ENCODE measurements at regions not wholly inside any gene's neighbourhood (a gene's known extent, or its start where the extent isn't known, plus 50 kb on each side); places are given as distances from the start of the nearest gene placed in this dataset.

DNA sequence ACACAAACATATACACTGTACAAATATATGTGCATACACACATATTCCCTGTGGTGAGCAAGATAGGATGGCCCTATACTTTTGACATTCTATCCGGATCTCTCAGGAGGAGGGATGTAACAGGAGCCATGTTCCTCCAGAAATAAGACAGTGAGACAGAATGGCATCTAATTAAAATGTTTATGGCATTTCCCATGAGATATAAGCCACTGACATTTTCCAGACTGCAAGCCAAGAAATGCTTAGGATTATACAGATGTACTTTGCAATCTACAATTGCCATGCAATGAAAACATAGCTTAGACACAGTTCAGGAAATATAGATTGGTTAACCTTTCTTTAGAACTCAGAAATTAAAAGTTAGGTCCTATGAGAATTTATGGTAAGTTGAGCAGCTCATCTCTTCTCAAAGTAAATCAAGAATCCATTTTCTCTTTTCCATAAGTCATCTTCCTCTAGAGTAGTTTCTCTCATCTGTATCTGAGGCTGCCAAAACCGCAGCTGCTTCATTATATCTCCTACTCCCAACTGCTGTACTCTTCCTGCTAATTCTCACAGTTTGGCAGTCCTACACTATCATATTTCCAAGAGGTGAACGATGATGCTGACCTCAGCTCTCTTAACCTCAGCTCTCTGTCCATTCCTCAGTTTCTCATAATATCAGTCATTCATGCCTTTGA, 1719.1 kb downstream of the MAT2B start:
- TF ChIP-seq GLIS3 (CRISPR knock-in tag; IDR thresholded peaks at IDR 0.05), result no peak
- peak; percentile 67 for TF ChIP-seq TCF4 (CRISPR knock-in tag; IDR thresholded peaks at IDR 0.05; ENCODE audit: borderline replicate concordance)
- TF ChIP-seq, protein P1, sequence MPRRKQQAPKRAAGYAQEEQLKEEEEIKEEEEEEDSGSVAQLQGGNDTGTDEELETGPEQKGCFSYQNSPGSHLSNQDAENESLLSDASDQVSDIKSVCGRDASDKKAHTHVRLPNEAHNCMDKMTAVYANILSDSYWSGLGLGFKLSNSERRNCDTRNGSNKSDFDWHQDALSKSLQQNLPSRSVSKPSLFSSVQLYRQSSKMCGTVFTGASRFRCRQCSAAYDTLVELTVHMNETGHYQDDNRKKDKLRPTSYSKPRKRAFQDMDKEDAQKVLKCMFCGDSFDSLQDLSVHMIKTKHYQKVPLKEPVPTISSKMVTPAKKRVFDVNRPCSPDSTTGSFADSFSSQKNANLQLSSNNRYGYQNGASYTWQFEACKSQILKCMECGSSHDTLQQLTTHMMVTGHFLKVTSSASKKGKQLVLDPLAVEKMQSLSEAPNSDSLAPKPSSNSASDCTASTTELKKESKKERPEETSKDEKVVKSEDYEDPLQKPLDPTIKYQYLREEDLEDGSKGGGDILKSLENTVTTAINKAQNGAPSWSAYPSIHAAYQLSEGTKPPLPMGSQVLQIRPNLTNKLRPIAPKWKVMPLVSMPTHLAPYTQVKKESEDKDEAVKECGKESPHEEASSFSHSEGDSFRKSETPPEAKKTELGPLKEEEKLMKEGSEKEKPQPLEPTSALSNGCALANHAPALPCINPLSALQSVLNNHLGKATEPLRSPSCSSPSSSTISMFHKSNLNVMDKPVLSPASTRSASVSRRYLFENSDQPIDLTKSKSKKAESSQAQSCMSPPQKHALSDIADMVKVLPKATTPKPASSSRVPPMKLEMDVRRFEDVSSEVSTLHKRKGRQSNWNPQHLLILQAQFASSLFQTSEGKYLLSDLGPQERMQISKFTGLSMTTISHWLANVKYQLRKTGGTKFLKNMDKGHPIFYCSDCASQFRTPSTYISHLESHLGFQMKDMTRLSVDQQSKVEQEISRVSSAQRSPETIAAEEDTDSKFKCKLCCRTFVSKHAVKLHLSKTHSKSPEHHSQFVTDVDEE (CRISPR knock-in tag; IDR thresholded peaks at IDR 0.05), result peak; percentile 59; the same call in 1 of the 2 replicates
- TF ChIP-seq, protein P2, sequence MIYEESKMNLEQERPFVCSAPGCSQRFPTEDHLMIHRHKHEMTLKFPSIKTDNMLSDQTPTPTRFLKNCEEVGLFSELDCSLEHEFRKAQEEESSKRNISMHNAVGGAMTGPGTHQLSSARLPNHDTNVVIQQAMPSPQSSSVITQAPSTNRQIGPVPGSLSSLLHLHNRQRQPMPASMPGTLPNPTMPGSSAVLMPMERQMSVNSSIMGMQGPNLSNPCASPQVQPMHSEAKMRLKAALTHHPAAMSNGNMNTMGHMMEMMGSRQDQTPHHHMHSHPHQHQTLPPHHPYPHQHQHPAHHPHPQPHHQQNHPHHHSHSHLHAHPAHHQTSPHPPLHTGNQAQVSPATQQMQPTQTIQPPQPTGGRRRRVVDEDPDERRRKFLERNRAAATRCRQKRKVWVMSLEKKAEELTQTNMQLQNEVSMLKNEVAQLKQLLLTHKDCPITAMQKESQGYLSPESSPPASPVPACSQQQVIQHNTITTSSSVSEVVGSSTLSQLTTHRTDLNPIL (CRISPR knock-in tag; IDR thresholded peaks at IDR 0.05; ENCODE audit: low read depth), result peak; percentile 39; the same call in 1 of the 2 replicates
- TF ChIP-seq PPARA (CRISPR knock-in tag; IDR thresholded peaks at IDR 0.05; ENCODE audit: borderline replicate concordance), result no peak
- peak; percentile 30; the same call in 1 of the 2 replicates for TF ChIP-seq SNAI2 (CRISPR knock-in tag; IDR thresholded peaks at IDR 0.05)
- TF ChIP-seq ISL1 (CRISPR knock-in tag; IDR thresholded peaks at IDR 0.05), result peak; percentile 74
- no peak for ATAC-seq

DNA sequence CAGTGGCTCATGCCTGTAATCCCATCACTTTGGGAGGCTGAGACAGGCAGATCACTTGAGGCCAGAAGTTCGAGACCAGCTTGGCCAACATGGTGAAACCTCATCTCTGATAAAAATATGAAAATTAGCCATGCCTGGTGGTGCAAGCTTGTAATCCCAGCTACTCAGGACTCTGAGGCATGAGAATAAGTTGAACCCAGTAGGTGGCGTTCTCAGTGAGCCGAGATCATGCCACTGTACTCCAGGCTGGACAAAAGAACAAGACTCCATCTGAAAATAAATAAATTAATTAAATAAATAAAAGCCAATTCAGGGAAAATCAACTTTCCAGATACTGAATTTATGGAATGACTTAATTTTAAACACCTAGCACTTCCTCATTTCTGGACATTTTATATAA, 1722.1 kb downstream of the MAT2B start:
- no peak for TF ChIP-seq ZNF565 (CRISPR knock-in tag; conservative IDR thresholded peaks at IDR 0.05; ENCODE audit: low read depth)
- TF ChIP-seq ISL1 (CRISPR knock-in tag; IDR thresholded peaks at IDR 0.05), result no peak
- no peak for TF ChIP-seq PPARA (CRISPR knock-in tag; IDR thresholded peaks at IDR 0.05; ENCODE audit: borderline replicate concordance)
- TF ChIP-seq, protein P3, sequence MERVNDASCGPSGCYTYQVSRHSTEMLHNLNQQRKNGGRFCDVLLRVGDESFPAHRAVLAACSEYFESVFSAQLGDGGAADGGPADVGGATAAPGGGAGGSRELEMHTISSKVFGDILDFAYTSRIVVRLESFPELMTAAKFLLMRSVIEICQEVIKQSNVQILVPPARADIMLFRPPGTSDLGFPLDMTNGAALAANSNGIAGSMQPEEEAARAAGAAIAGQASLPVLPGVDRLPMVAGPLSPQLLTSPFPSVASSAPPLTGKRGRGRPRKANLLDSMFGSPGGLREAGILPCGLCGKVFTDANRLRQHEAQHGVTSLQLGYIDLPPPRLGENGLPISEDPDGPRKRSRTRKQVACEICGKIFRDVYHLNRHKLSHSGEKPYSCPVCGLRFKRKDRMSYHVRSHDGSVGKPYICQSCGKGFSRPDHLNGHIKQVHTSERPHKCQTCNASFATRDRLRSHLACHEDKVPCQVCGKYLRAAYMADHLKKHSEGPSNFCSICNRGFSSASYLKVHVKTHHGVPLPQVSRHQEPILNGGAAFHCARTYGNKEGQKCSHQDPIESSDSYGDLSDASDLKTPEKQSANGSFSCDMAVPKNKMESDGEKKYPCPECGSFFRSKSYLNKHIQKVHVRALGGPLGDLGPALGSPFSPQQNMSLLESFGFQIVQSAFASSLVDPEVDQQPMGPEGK (CRISPR knock-in tag; IDR thresholded peaks at IDR 0.05; ENCODE audit: borderline replicate concordance), result no peak
- no peak for ATAC-seq

DNA sequence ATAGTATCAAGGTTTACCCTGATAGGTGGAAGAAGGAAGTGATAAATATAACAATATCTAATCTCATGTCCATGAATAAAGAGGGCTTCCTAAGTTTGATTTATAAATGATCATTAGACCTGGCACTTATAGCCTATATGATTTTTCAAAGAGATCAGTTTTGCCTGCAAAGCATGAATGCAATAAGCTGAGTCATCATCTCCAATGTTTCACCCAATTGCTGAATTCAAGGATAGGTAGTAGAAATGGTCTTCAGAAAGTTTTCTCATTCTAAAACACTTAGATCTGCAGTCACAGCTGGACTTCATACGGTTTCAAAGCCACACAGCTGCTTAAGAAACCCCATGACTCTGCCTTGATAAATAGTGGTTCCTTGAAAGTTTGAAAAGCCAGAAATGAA, 1722.8 kb downstream of the MAT2B start:
- ATAC-seq, result no peak

DNA sequence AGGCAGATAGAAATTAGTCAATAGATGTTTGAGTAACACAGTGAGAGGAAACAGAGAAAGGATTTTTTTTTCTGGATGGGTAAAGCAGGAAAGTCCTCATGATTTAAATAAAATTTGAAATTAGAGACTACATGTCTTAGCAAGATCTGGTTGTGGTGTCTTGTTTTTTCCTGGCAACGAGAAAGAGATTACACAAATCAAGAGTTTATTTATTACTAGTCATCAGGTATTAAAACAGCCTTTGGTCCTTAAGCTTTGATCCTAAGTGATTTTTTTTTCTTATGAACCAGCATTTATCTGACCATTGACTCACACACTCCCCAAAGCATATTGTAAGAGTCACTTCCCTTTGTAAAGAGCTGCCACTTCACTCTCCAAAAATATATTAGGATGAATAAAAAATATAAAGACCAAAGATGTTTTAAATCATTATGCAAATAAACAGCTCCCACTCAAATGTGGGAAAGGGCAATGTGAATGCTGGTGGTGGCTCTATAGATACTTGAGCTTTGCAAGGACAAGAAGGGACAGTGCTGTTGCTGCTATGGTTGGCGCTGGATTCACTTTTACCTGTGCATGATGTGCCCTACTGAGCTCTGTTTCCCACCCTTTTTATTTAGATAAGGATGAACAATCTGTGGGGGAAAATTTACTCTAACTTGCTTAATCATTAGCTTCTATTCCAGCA, 1726.5 kb downstream of the MAT2B start:
- ATAC-seq, result no peak
- TF ChIP-seq ARNTL (CRISPR knock-in tag; IDR thresholded peaks at IDR 0.05; ENCODE audit: borderline replicate concordance, low read depth) (no peak), BACH2 (CRISPR knock-in tag; IDR thresholded peaks at IDR 0.05; ENCODE audit: borderline replicate concordance) (no peak), ESRRG (CRISPR knock-in tag; IDR thresholded peaks at IDR 0.05) (no peak), PPARA (CRISPR knock-in tag; IDR thresholded peaks at IDR 0.05; ENCODE audit: borderline replicate concordance) (no peak), ISL1 (CRISPR knock-in tag; IDR thresholded peaks at IDR 0.05) (no peak), ZNF565 (CRISPR knock-in tag; conservative IDR thresholded peaks at IDR 0.05; ENCODE audit: low read depth) (no peak), CSDC2 (CRISPR knock-in tag; IDR thresholded peaks at IDR 0.05) (no peak), TCF4 (CRISPR knock-in tag; IDR thresholded peaks at IDR 0.05; ENCODE audit: borderline replicate concordance) (no peak)
- TF ChIP-seq, protein P4, sequence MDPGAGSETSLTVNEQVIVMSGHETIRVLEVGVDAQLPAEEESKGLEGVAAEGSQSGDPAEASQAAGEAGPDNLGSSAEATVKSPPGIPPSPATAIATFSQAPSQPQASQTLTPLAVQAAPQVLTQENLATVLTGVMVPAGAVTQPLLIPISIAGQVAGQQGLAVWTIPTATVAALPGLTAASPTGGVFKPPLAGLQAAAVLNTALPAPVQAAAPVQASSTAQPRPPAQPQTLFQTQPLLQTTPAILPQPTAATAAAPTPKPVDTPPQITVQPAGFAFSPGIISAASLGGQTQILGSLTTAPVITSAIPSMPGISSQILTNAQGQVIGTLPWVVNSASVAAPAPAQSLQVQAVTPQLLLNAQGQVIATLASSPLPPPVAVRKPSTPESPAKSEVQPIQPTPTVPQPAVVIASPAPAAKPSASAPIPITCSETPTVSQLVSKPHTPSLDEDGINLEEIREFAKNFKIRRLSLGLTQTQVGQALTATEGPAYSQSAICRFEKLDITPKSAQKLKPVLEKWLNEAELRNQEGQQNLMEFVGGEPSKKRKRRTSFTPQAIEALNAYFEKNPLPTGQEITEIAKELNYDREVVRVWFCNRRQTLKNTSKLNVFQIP (CRISPR knock-in tag; IDR thresholded peaks at IDR 0.05; ENCODE audit: borderline replicate concordance, low read depth), result no peak
- TF ChIP-seq, protein P5, sequence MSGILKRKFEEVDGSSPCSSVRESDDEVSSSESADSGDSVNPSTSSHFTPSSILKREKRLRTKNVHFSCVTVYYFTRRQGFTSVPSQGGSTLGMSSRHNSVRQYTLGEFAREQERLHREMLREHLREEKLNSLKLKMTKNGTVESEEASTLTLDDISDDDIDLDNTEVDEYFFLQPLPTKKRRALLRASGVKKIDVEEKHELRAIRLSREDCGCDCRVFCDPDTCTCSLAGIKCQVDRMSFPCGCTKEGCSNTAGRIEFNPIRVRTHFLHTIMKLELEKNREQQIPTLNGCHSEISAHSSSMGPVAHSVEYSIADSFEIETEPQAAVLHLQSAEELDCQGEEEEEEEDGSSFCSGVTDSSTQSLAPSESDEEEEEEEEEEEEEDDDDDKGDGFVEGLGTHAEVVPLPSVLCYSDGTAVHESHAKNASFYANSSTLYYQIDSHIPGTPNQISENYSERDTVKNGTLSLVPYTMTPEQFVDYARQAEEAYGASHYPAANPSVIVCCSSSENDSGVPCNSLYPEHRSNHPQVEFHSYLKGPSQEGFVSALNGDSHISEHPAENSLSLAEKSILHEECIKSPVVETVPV (CRISPR knock-in tag; IDR thresholded peaks at IDR 0.05), result no peak
- TF ChIP-seq, protein P3 (CRISPR knock-in tag; IDR thresholded peaks at IDR 0.05; ENCODE audit: borderline replicate concordance), result no peak

More for the DNA sequence above, 1722.8 kb downstream of the MAT2B start:
- TF ChIP-seq, protein P1 (CRISPR knock-in tag; IDR thresholded peaks at IDR 0.05), result no peak
- TF ChIP-seq ZNF8 (CRISPR knock-in tag; IDR thresholded peaks at IDR 0.05) (no peak), TCF4 (CRISPR knock-in tag; IDR thresholded peaks at IDR 0.05; ENCODE audit: borderline replicate concordance) (no peak), ARNTL (CRISPR knock-in tag; IDR thresholded peaks at IDR 0.05; ENCODE audit: borderline replicate concordance, low read depth) (no peak), ISL1 (CRISPR knock-in tag; IDR thresholded peaks at IDR 0.05) (no peak), ZNF70 (CRISPR knock-in tag; IDR thresholded peaks at IDR 0.05) (no peak)

Data from SK-N-SH treated with all-trans-retinoic acid at 6 μM for 48 hours (cell line).